Naive thymus-derived CD4-positive, alpha-beta T cell (primary cell): ENCODE measurements at regions not wholly inside any gene's neighbourhood (a gene's known extent, or its start where the extent isn't known, plus 50 kb on each side); places are given as distances from the start of the nearest gene placed in this dataset.

Source experiments
- ATAC-seq: fragments of 150-1000 bp; cut with Tn5 transposase; 2 replicates; pipeline ENCODE4 v1.10.0; 2021; ENCODE audit warnings: mild to moderate bottlenecking, moderate library complexity
- CTCF ChIA-PET: fragments of 350-600 bp; sonication (Branson Sonifier 250); formaldehyde crosslinking; loops from one replicate; lab custom pipeline; 2021; ENCODE audit warnings: antibody characterized with exemption; lab: Charles Lee
- POLR2A ChIA-PET: fragments of 350-600 bp; sonication (Branson Sonifier 250); formaldehyde crosslinking; loops from one replicate; lab custom pipeline; 2021; ENCODE audit warnings: antibody characterized with exemption, inconsistent platforms; lab: Charles Lee
- DNase-seq, 9 donors: peaks; one replicate each; pipeline versions ENCODE4 v3.0.0 to v3.0.0-alpha.2; 2020 to 2022; ENCODE audit warnings: mixed read lengths in 1 of 9
- H3K27ac ChIP-seq: one replicate; pipeline ENCODE4 v1.7.0; 2013; ENCODE audit warnings: mild to moderate bottlenecking, low read depth, low read length, moderate library complexity
- H3K27me3 ChIP-seq, 2 donors: one replicate each; pipeline ENCODE4 v1.7.0; 2013; ENCODE audit warnings: low read length in 2 of 2, mild to moderate bottlenecking in 2 of 2, moderate library complexity in 2 of 2; ENCODE audit not compliant: control insufficient read depth in 2 of 2, insufficient read depth in 2 of 2
- H3K36me3 ChIP-seq, 3 experiments: 1 replicate in 2 of 3; 2 replicates in 1 of 3; pipeline ENCODE4 v1.7.0; 2013; ENCODE audit warnings: low read length in 3 of 3, mild to moderate bottlenecking in 3 of 3, moderate library complexity in 1 of 3; ENCODE audit not compliant: insufficient read depth in 3 of 3, control insufficient read depth in 2 of 3
- H3K4me1 ChIP-seq, 2 donors: one replicate each; pipeline ENCODE4 v1.7.0; 2013; ENCODE audit warnings: low read length in 2 of 2, mild to moderate bottlenecking in 2 of 2, moderate library complexity in 1 of 2; ENCODE audit not compliant: control insufficient read depth in 2 of 2, insufficient read depth in 2 of 2
- H3K4me3 ChIP-seq: 2 replicates; pipeline ENCODE4 v1.7.0; 2013; ENCODE audit warnings: mild to moderate bottlenecking, low read length
- H3K9me3 ChIP-seq, 3 experiments: 1 replicate in 2 of 3; 2 replicates in 1 of 3; pipeline ENCODE4 v1.7.0; 2013; ENCODE audit warnings: low read length in 3 of 3; ENCODE audit not compliant: control insufficient read depth in 2 of 3
- H3K27ac Mint-ChIP-seq, 9 donors: one replicate each; pipeline ENCODE4 v1.8.0; 2020 to 2022; ENCODE audit warnings: mixed read lengths in 9 of 9, mild to moderate bottlenecking in 8 of 9, moderate library complexity in 5 of 9, inconsistent platforms in 2 of 9
- H3K27me3 Mint-ChIP-seq, 5 donors: one replicate each; pipeline ENCODE4 v1.8.0; 2021 to 2022; ENCODE audit warnings: mixed read lengths in 5 of 5, mild to moderate bottlenecking in 1 of 5
- H3K36me3 Mint-ChIP-seq, 5 donors: one replicate each; pipeline ENCODE4 v1.8.0; 2020 to 2022; ENCODE audit warnings: mixed read lengths in 5 of 5, mild to moderate bottlenecking in 3 of 5, inconsistent platforms in 1 of 5
- H3K4me1 Mint-ChIP-seq, 7 donors: one replicate each; pipeline ENCODE4 v1.8.0; 2020 to 2022; ENCODE audit warnings: mixed read lengths in 7 of 7, mild to moderate bottlenecking in 3 of 7, inconsistent platforms in 1 of 7
- H3K4me3 Mint-ChIP-seq, 10 donors: one replicate each; pipeline ENCODE4 v1.8.0; 2020 to 2022; ENCODE audit warnings: mild to moderate bottlenecking in 10 of 10, mixed read lengths in 10 of 10, moderate library complexity in 6 of 10, inconsistent platforms in 2 of 10
- H3K9me3 Mint-ChIP-seq, 11 donors: one replicate each; pipeline ENCODE4 v1.8.0; 2020 to 2022; ENCODE audit warnings: mixed read lengths in 11 of 11, mild to moderate bottlenecking in 4 of 11, inconsistent platforms in 1 of 11, moderate library complexity in 1 of 11
- intact Hi-C, 2 donors: fragments of 100-400 bp; cut with micrococcal nuclease; formaldehyde crosslinking; loops; one replicate each; pipeline ENCODE4 v1.15.1; 2023

GRCh38 chr6:137763436-137763835, 103.6 kb upstream of the TNFAIP3 start:
- ATAC-seq (no peak), DNase-seq (no peak)
- Histone ChIP-seq H3K36me3 (no peaks in the 10 kb centered on the region), H3K27ac (no peak overlapping the region), H3K4me1 (peaks cover 6 to 10% of the 10 kb centered on the region in 2 donors), H3K4me3 (no peak overlapping the region), H3K9me3 (no peaks in the 10 kb centered on the region), H3K27me3 (no peaks in the 10 kb centered on the region)
- H3K9me3 Mint-ChIP-seq, result peaks cover 0 to 5% (median 0%) of the 10 kb centered on the region in 11 donors
- intact Hi-C loops, result no loop called here
- POLR2A ChIA-PET, result no interaction called here
- peaks cover 0 to 20% (median 0%) of the 10 kb centered on the region in 5 donors for H3K36me3 Mint-ChIP-seq
- H3K4me3 Mint-ChIP-seq, result no peak overlapping the region
- no peak overlapping the region for H3K27ac Mint-ChIP-seq
- CTCF ChIA-PET, result no interaction called here
- H3K27me3 Mint-ChIP-seq, result no peaks in the 10 kb centered on the region
- H3K4me1 Mint-ChIP-seq, result peaks cover 9 to 32% (median 15%) of the 10 kb centered on the region in 7 donors

- ChIA-PET CTCF (no interaction called here), POLR2A (no interaction called here)
- H3K36me3 Mint-ChIP-seq, result peaks cover 0 to 20% (median 0%) of the 10 kb centered on the region in 5 donors
- no peak for ATAC-seq
- H3K27ac Mint-ChIP-seq, result no peak overlapping the region
- H3K36me3 ChIP-seq, result no peaks in the 10 kb centered on the region
- no peak overlapping the region for H3K27ac ChIP-seq
- no peaks in the 10 kb centered on the region for H3K9me3 ChIP-seq
- no peak overlapping the region for H3K4me3 ChIP-seq
- H3K9me3 Mint-ChIP-seq, result peaks cover 0 to 5% (median 0%) of the 10 kb centered on the region in 11 donors
- DNase-seq, result no peak
- peaks cover 10 to 14% of the 10 kb centered on the region in 2 donors for H3K4me1 ChIP-seq
- H3K27me3 ChIP-seq, result no peaks in the 10 kb centered on the region
- intact Hi-C loops, result no loop called here
- no peak overlapping the region for H3K4me3 Mint-ChIP-seq
- no peaks in the 10 kb centered on the region for H3K27me3 Mint-ChIP-seq
- H3K4me1 Mint-ChIP-seq, result peaks cover 10 to 30% (median 20%) of the 10 kb centered on the region in 7 donors
Measured at GRCh38 chr6:137763886-137764285, 103.2 kb upstream of the TNFAIP3 start.

DNA sequence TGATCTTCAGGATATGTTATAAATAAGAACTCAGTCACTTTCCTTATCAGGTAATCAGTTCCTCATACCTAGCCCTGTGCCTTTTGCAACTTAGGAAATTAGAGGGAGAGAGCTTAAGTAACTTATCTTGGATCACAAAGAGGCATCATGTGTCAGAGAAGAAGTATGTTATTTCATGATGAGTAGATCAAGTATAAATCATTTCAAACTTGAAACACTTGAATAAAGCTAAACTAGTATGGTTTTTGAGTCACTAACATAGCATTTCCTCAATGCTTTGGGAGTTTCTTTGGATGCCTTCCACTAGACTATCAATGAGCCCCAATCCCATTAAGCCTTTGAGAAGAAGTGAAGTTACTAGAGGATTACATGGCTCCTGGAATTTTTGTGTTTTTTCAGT, 102.6 kb upstream of the TNFAIP3 start:
- ATAC-seq (no peak), DNase-seq (no peak)
- H3K4me1 ChIP-seq, result peaks cover 10 to 15% of the 10 kb centered on the region in 2 donors
- no peak overlapping the region for H3K4me3 Mint-ChIP-seq
- H3K4me1 Mint-ChIP-seq, result peaks cover 10 to 33% (median 24%) of the 10 kb centered on the region in 7 donors
- no peaks in the 10 kb centered on the region for H3K27me3 Mint-ChIP-seq
- no peak overlapping the region for H3K27ac Mint-ChIP-seq
- POLR2A ChIA-PET, result interaction anchor here (1.5 kb wide), 1 partner anchor 103 kb away, joined by 6 read pairs; no protein-coding TSS in a partner anchor
- H3K9me3 Mint-ChIP-seq, result peaks cover 0 to 7% (median 0%) of the 10 kb centered on the region in 11 donors
- CTCF ChIA-PET, result no interaction called here
- H3K27me3 ChIP-seq, result no peaks in the 10 kb centered on the region
- H3K9me3 ChIP-seq, result no peaks in the 10 kb centered on the region
- H3K27ac ChIP-seq, result no peak overlapping the region
- intact Hi-C loops, result no loop called here
- H3K36me3 Mint-ChIP-seq, result peaks cover 0 to 17% (median 0%) of the 10 kb centered on the region in 5 donors
- H3K36me3 ChIP-seq, result no peaks in the 10 kb centered on the region
- H3K4me3 ChIP-seq, result no peak overlapping the region

GRCh38 chr6:137765059-137765458, 102.0 kb upstream of the TNFAIP3 start:
- intact Hi-C loops, result no loop called here

DNA sequence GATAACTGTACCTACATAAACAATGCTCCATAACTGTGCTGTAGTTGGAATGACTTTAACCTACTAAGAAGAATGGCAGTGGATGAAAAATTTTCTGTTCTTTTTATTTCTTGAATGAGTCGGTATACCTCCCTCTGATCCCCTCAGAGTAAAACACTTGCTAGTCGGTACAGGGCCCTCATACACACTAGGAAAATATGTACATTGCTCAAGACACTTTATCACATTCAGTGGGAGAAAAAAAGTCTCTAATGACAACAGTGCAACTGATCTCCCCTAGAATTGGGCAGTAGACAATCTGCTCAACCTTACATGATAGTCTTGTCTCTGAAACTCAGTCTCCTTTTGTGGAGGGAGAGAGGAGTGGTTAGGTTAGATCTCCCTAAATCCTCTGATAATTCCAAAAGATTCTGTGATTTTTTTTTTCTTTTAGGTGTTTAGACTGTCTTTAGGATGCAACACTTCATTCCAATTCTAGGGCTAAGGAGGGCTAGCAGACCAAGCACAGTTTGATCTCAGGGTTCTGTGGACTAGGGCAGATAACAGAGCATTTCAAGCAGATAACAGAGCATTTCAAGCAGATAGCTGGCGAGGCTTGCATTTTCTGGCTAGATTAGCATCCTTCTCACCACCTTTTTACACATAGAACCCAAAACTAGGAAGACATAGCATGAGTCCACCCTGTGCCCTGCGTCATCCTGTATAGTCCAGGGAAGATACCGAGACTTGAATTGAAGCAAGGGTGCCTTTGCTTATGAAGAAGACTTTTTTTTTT, 100.3 kb upstream of the TNFAIP3 start:
- H3K4me1 ChIP-seq, result peaks cover 10 to 15% of the 10 kb centered on the region in 2 donors
- DNase-seq (no peak), ATAC-seq (peak; percentile 35)
- no peaks in the 10 kb centered on the region for H3K36me3 ChIP-seq
- Mint-ChIP-seq H3K36me3 (peaks cover 0 to 17% (median 0%) of the 10 kb centered on the region in 5 donors), H3K4me3 (no peak overlapping the region), H3K27ac (peak overlapping the region in 6 of 9 donors; percentile 12 to 90 (median 22)), H3K4me1 (peaks cover 10 to 32% (median 24%) of the 10 kb centered on the region in 7 donors), H3K27me3 (no peaks in the 10 kb centered on the region), H3K9me3 (peaks cover 0 to 8% (median 0%) of the 10 kb centered on the region in 11 donors)
- no peak overlapping the region for H3K4me3 ChIP-seq
- H3K27me3 ChIP-seq, result no peaks in the 10 kb centered on the region
- ChIA-PET POLR2A (interaction anchor here (0.6 to 1.0 kb wide), 2 partner anchors 15 to 58 kb away, joined by 3 read pairs; no protein-coding TSS in a partner anchor), CTCF (no interaction called here)
- no peaks in the 10 kb centered on the region for H3K9me3 ChIP-seq
- H3K27ac ChIP-seq, result no peak overlapping the region
- intact Hi-C loops, result loop anchor here in 1 of 2 donors (2.0 kb wide), 1 partner anchor 18 kb away; no protein-coding TSS in a partner anchor

More at GRCh38 chr6:137765059-137765458, 102.0 kb upstream of the TNFAIP3 start:
- no peaks in the 10 kb centered on the region for H3K27me3 ChIP-seq
- H3K9me3 Mint-ChIP-seq, result peaks cover 0 to 8% (median 0%) of the 10 kb centered on the region in 11 donors
- peaks cover 10 to 33% (median 24%) of the 10 kb centered on the region in 7 donors for H3K4me1 Mint-ChIP-seq
- CTCF ChIA-PET, result no interaction called here
- DNase-seq (no peak), ATAC-seq (no peak)
- H3K4me3 Mint-ChIP-seq, result no peak overlapping the region
- POLR2A ChIA-PET, result interaction anchor here (1.5 kb wide), 1 partner anchor 103 kb away, joined by 6 read pairs; no protein-coding TSS in a partner anchor
- peaks cover 0 to 17% (median 0%) of the 10 kb centered on the region in 5 donors for H3K36me3 Mint-ChIP-seq
- H3K9me3 ChIP-seq, result no peaks in the 10 kb centered on the region
- H3K4me1 ChIP-seq, result peaks cover 10 to 15% of the 10 kb centered on the region in 2 donors
- no peaks in the 10 kb centered on the region for H3K27me3 Mint-ChIP-seq
- H3K36me3 ChIP-seq, result no peaks in the 10 kb centered on the region
- no peak overlapping the region for H3K4me3 ChIP-seq
- H3K27ac Mint-ChIP-seq, result peak overlapping the region in 1 of 9 donors; percentile 16
- H3K27ac ChIP-seq, result no peak overlapping the region

DNA sequence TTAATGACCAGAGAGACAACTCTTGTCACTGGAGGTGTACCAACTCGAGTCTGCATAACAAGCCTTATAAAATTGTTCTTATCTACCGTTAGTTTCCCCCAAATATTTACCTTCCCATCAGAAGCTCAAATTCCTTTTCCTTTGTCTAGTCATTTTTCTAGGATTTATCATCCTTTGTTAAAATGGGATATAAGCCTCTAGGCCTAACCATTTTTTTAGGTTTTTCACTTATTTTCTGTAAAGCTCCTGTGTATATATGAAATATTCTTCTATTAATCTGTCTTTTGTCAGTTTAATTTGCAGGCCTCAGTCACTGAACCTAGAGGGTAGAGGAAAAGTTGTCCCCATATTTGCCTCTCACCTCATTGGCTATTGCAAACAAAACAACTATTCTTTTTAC, 99.6 kb upstream of the TNFAIP3 start:
- H3K4me1 ChIP-seq, result peaks cover 10 to 15% of the 10 kb centered on the region in 2 donors
- DNase-seq (no peak), ATAC-seq (no peak)
- Mint-ChIP-seq H3K4me3 (peak overlapping the region in 2 of 10 donors; percentile 63 to 70), H3K27ac (peak overlapping the region in 8 of 9 donors; percentile 83 to 97 (median 93)), H3K4me1 (peaks cover 10 to 30% (median 24%) of the 10 kb centered on the region in 7 donors), H3K9me3 (peaks cover 0 to 8% (median 0%) of the 10 kb centered on the region in 11 donors), H3K36me3 (peaks cover 0 to 17% (median 0%) of the 10 kb centered on the region in 5 donors), H3K27me3 (no peaks in the 10 kb centered on the region)
- peak overlapping the region; percentile 62 for H3K27ac ChIP-seq
- no peaks in the 10 kb centered on the region for H3K27me3 ChIP-seq
- POLR2A ChIA-PET, result interaction anchor here (0.6 to 0.7 kb wide), 2 partner anchors 23 to 57 kb away, joined by 3 read pairs; no protein-coding TSS in a partner anchor
- intact Hi-C loops, result loop anchor here in 1 of 2 donors (2.0 kb wide), 1 partner anchor 19 kb away; no protein-coding TSS in a partner anchor
- H3K4me3 ChIP-seq, result no peak overlapping the region
- no peaks in the 10 kb centered on the region for H3K9me3 ChIP-seq
- H3K36me3 ChIP-seq, result no peaks in the 10 kb centered on the region
- CTCF ChIA-PET, result no interaction called here
